GM23248 (cell line): ENCODE measurements at regions not wholly inside any gene's neighbourhood (a gene's known extent, or its start where the extent isn't known, plus 50 kb on each side); places are given as distances from the start of the nearest gene placed in this dataset.

Source experiments
- EZH2 ChIP-seq: fragments of 200-600 bp; sonication (generic); IDR thresholded peaks from 2 replicates; pipeline ENCODE4 v1.6.1; 2018; ENCODE audit warnings: antibody characterized with exemption, mild to moderate bottlenecking; ENCODE audit not compliant: insufficient read depth, poor library complexity, severe bottlenecking
- EZH2phosphoT487 ChIP-seq: fragments of 200-600 bp; sonication (generic); IDR thresholded peaks from 2 replicates; pipeline ENCODE4 v1.6.1; 2018; ENCODE audit warnings: antibody characterized with exemption, moderate library complexity, mild to moderate bottlenecking, low read depth; ENCODE audit not compliant: insufficient read depth

- no peak for TF ChIP-seq EZH2
- TF ChIP-seq EZH2phosphoT487 = no peak
These were observed 1065.1 kb downstream of the AGBL1 start for GRCh38 chr15:87144775-87145174.
